Cardiac fibroblast (primary cell): ENCODE measurements at regions not wholly inside any gene's neighbourhood (a gene's known extent, or its start where the extent isn't known, plus 50 kb on each side); places are given as distances from the start of the nearest gene placed in this dataset.

ENCODE experiments used
- DNase-seq, 2 donors: peaks; one replicate each; pipeline versions ENCODE4 v3.0.0 to v3.0.0-alpha.2; 2010; ENCODE audit warnings: low read depth in 2 of 2
- H3K4me3 ChIP-seq, 2 donors: replicated peaks in 1 of 2; 1 replicate in 1 of 2; 2 replicates in 1 of 2; pipeline ENCODE4 v1.5.1; 2011; ENCODE audit warnings: low read depth in 2 of 2, low read length in 2 of 2, mild to moderate bottlenecking in 2 of 2, moderate library complexity in 1 of 2
- CTCF ChIP-seq: IDR thresholded peaks from one replicate; pipeline ENCODE4 v1.5.1; 2011; ENCODE audit warnings: low read depth, mild to moderate bottlenecking, low read length, inconsistent platforms

GRCh38 chr4:181520790-181521189, 722.4 kb upstream of the TENM3 start:
- no peak for TF ChIP-seq CTCF
- H3K4me3 ChIP-seq, result no peak overlapping the region
- no peak for DNase-seq

- TF ChIP-seq CTCF, result no peak
- no peak for DNase-seq
- H3K4me3 ChIP-seq, result no peak overlapping the region
These were observed 719.2 kb upstream of the TENM3 start for GRCh38 chr4:181523973-181524372.

- H3K4me3 ChIP-seq, result no peak overlapping the region
- DNase-seq, result no peak
- no peak for TF ChIP-seq CTCF
These were observed 718.7 kb upstream of the TENM3 start for GRCh38 chr4:181524499-181524898.

GRCh38 chr4:181525634-181526033, 717.6 kb upstream of the TENM3 start:
- TF ChIP-seq CTCF, result no peak
- DNase-seq, result no peak
- H3K4me3 ChIP-seq, result no peak overlapping the region

- peak; percentile 86 for TF ChIP-seq CTCF
- no peak overlapping the region for H3K4me3 ChIP-seq
- peak; percentile 68 to 75 for DNase-seq
These were observed 714.5 kb upstream of the TENM3 start for GRCh38 chr4:181528570-181529184.

GRCh38 chr4:181529537-181529936, 713.7 kb upstream of the TENM3 start:
- no peak overlapping the region for H3K4me3 ChIP-seq
- no peak for TF ChIP-seq CTCF
- no peak for DNase-seq

- no peak for TF ChIP-seq CTCF
- peak in 1 of 2 donors; percentile 3 for DNase-seq
- H3K4me3 ChIP-seq, result no peak overlapping the region
These were observed 706.9 kb upstream of the TENM3 start for GRCh38 chr4:181536196-181536746.
